Smooth muscle cell (in vitro differentiated cells): ENCODE measurements at regions not wholly inside any gene's neighbourhood (a gene's known extent, or its start where the extent isn't known, plus 50 kb on each side); places are given as distances from the start of the nearest gene placed in this dataset.

Experiments used
- DNase-seq: peaks from one replicate; lab custom pipeline; 2025; ENCODE audit not compliant: unreplicated experiment; lab: John Stamatoyannopoulos, UW
- H2AFZ ChIP-seq: fragments of 200-600 bp; sonication (generic); 2 replicates; pipeline ENCODE4 v1.6.0; 2016; ENCODE audit warnings: antibody characterized with exemption, low read depth, mild to moderate bottlenecking
- H3F3A ChIP-seq: fragments of 200-600 bp; sonication (generic); 2 replicates; pipeline ENCODE4 v1.6.0; 2017; ENCODE audit warnings: antibody characterized with exemption, low read depth
- H3K27ac ChIP-seq: fragments of 200-600 bp; sonication (generic); 2 replicates; pipeline ENCODE4 v1.5.1; 2016; ENCODE audit warnings: low read depth, mild to moderate bottlenecking
- H3K27me3 ChIP-seq: fragments of 200-600 bp; sonication (generic); 2 replicates; pipeline ENCODE4 v1.6.1; 2016; ENCODE audit warnings: low read depth, mild to moderate bottlenecking
- H3K36me3 ChIP-seq: fragments of 200-600 bp; sonication (generic); 2 replicates; pipeline ENCODE4 v1.5.1; 2016; ENCODE audit warnings: low read depth
- H3K4me1 ChIP-seq: fragments of 200-600 bp; sonication (generic); 2 replicates; pipeline ENCODE4 v1.5.1; 2016; ENCODE audit warnings: low read depth
- H3K4me2 ChIP-seq: fragments of 200-600 bp; sonication (generic); 2 replicates; pipeline ENCODE4 v1.6.0; 2016; ENCODE audit warnings: mild to moderate bottlenecking
- H3K4me3 ChIP-seq: fragments of 200-600 bp; sonication (generic); 2 replicates; pipeline ENCODE4 v1.5.1; 2016; ENCODE audit warnings: mild to moderate bottlenecking
- H3K79me2 ChIP-seq: fragments of 200-600 bp; sonication (generic); 2 replicates; pipeline ENCODE4 v1.6.0; 2016; ENCODE audit warnings: low read depth, mild to moderate bottlenecking
- H3K9ac ChIP-seq: fragments of 200-600 bp; sonication (generic); 2 replicates; pipeline ENCODE4 v1.6.0; 2016; ENCODE audit warnings: low read depth
- H3K9me3 ChIP-seq: fragments of 200-600 bp; sonication (generic); replicated peaks from 2 replicates; pipeline ENCODE4 v1.5.1; 2016; ENCODE audit warnings: low read depth
- H4K20me1 ChIP-seq: fragments of 200-600 bp; sonication (generic); 2 replicates; pipeline ENCODE4 v1.6.0; 2016; ENCODE audit warnings: low read depth
- CTCF ChIP-seq: fragments of 200-600 bp; sonication (generic); IDR thresholded peaks from 2 replicates; pipeline ENCODE4 v1.5.1; 2017; ENCODE audit warnings: borderline replicate concordance, mild to moderate bottlenecking, antibody characterized with exemption; ENCODE audit not compliant: insufficient read depth, poor library complexity, severe bottlenecking
- WGBS: methylation state at CpG from one replicate; pipeline ENCODE4 v1.1.7; 2016; ENCODE audit warnings: low lambda C conversion rate; 5-methylcytosine and 5-hydroxymethylcytosine counted together

GRCh38 chr3:14595561-14595960 lies 55.4 kb upstream of the GRIP2 start:
- no peaks in the 10 kb centered on the region for H3K79me2 ChIP-seq
- H3K4me2 ChIP-seq = no peak overlapping the region
- H3K27me3 ChIP-seq = peaks cover 30% of the 10 kb centered on the region
- H2AFZ ChIP-seq = no peak overlapping the region
- H3K36me3 ChIP-seq = no peaks in the 10 kb centered on the region
- DNase-seq = no peak
- TF ChIP-seq CTCF = no peak
- no peak overlapping the region for H3K9ac ChIP-seq
- no peaks in the 10 kb centered on the region for H3K4me1 ChIP-seq
- H3K27ac ChIP-seq = no peak overlapping the region
- whole genome bisulfite sequencing = 78% methylated on average over 8 of the region's 8 CpGs
- no peak overlapping the region for H3K4me3 ChIP-seq
- no peaks in the 10 kb centered on the region for H4K20me1 ChIP-seq
- no peaks in the 10 kb centered on the region for H3K9me3 ChIP-seq
- H3F3A ChIP-seq = no peaks in the 10 kb centered on the region

- Histone ChIP-seq H3K9me3 (no peaks in the 10 kb centered on the region), H3K79me2 (no peaks in the 10 kb centered on the region), H3K27ac (no peak overlapping the region), H3K4me3 (no peak overlapping the region), H3K27me3 (peaks cover 41% of the 10 kb centered on the region), H3K36me3 (no peaks in the 10 kb centered on the region), H3F3A (no peaks in the 10 kb centered on the region), H3K9ac (no peak overlapping the region), H3K4me2 (no peak overlapping the region), H4K20me1 (no peaks in the 10 kb centered on the region), H2AFZ (no peak overlapping the region), H3K4me1 (no peaks in the 10 kb centered on the region)
- 91% methylated on average over 3 of the region's 3 CpGs for WGBS
- DNase-seq = no peak
- no peak for TF ChIP-seq CTCF
These were observed 54.3 kb upstream of the CCDC174 start for GRCh38 chr3:14597266-14597665.

GRCh38 chr3:14598143-14598569 lies 53.4 kb upstream of the CCDC174 start:
- no peak for TF ChIP-seq CTCF
- H3F3A ChIP-seq = no peaks in the 10 kb centered on the region
- H3K4me1 ChIP-seq = no peaks in the 10 kb centered on the region
- no peak overlapping the region for H3K4me3 ChIP-seq
- H3K27ac ChIP-seq = no peak overlapping the region
- no peak overlapping the region for H3K4me2 ChIP-seq
- H4K20me1 ChIP-seq = no peaks in the 10 kb centered on the region
- DNase-seq = no peak
- peaks cover 48% of the 10 kb centered on the region for H3K27me3 ChIP-seq
- no peaks in the 10 kb centered on the region for H3K9me3 ChIP-seq
- H3K9ac ChIP-seq = no peak overlapping the region
- no peaks in the 10 kb centered on the region for H3K36me3 ChIP-seq
- H2AFZ ChIP-seq = no peak overlapping the region
- WGBS = 39% methylated on average over 9 of the region's 9 CpGs
- no peaks in the 10 kb centered on the region for H3K79me2 ChIP-seq

- TF ChIP-seq CTCF = no peak
- H2AFZ ChIP-seq = no peak overlapping the region
- no peak overlapping the region for H3K4me2 ChIP-seq
- no peak overlapping the region for H3K27ac ChIP-seq
- no peak overlapping the region for H3K4me3 ChIP-seq
- peaks cover 53% of the 10 kb centered on the region for H3K27me3 ChIP-seq
- H4K20me1 ChIP-seq = no peaks in the 10 kb centered on the region
- no peaks in the 10 kb centered on the region for H3K79me2 ChIP-seq
- H3K4me1 ChIP-seq = no peaks in the 10 kb centered on the region
- H3K9me3 ChIP-seq = no peaks in the 10 kb centered on the region
- H3K9ac ChIP-seq = no peak overlapping the region
- no peaks in the 10 kb centered on the region for H3F3A ChIP-seq
- no peak for DNase-seq
- H3K36me3 ChIP-seq = no peaks in the 10 kb centered on the region
These were observed 52.1 kb upstream of the CCDC174 start for GRCh38 chr3:14599488-14599887.
